OCI-LY3 (cell line): ENCODE measurements at regions not wholly inside any gene's neighbourhood (a gene's known extent, or its start where the extent isn't known, plus 50 kb on each side); places are given as distances from the start of the nearest gene placed in this dataset.

ENCODE experiments used
- H2AFZ ChIP-seq: fragments of 200-600, 300-600 bp; shearing (Covaris generic); 2 replicates; pipeline ENCODE4 v1.6.0; 2014; ENCODE audit warnings: antibody characterized with exemption, low read depth, low read length
- H3K27ac ChIP-seq: fragments of 200-600, 300-600 bp; sonication (generic); 2 replicates; pipeline ENCODE4 v1.5.1; 2014; ENCODE audit warnings: mild to moderate bottlenecking, low read length, moderate library complexity, mixed read lengths
- H3K27me3 ChIP-seq: fragments of 200-600, 300-600 bp; sonication (generic); 2 replicates; pipeline ENCODE4 v1.6.1; 2014; ENCODE audit warnings: low read depth, low read length, mixed read lengths
- H3K36me3 ChIP-seq: fragments of 200-600, 300-600 bp; sonication (generic); replicated peaks from 2 replicates; pipeline ENCODE3; 2014; ENCODE audit warnings: low read depth, low read length, mixed read lengths
- H3K4me1 ChIP-seq: fragments of 300-600, 200-600 bp; sonication (generic); 2 replicates; pipeline ENCODE4 v1.6.1; 2014; ENCODE audit warnings: low read length, mixed read lengths
- H3K4me2 ChIP-seq: fragments of 200-600, 300-600 bp; sonication (generic); 2 replicates; pipeline ENCODE4 v1.6.1; 2014; ENCODE audit warnings: low read length, mixed read lengths
- H3K4me3 ChIP-seq: fragments of 300-600, 200-600 bp; sonication (generic); 2 replicates; pipeline ENCODE4 v1.5.1; 2014; ENCODE audit warnings: antibody characterized with exemption, mild to moderate bottlenecking, low read length, moderate library complexity
- H3K79me2 ChIP-seq: fragments of 300-600, 200-600 bp; shearing (Covaris generic); 2 replicates; pipeline ENCODE4 v1.6.1; 2014; ENCODE audit warnings: mild to moderate bottlenecking, low read length, mixed read lengths
- H3K9ac ChIP-seq: fragments of 300-600, 200-600 bp; shearing (Covaris generic); 2 replicates; pipeline ENCODE4 v1.6.0; 2014; ENCODE audit warnings: mild to moderate bottlenecking, low read length, moderate library complexity
- H3K9me3 ChIP-seq: fragments of 200-600, 300-600 bp; shearing (Covaris generic); 2 replicates; pipeline ENCODE4 v1.6.1; 2014; ENCODE audit warnings: low read length, mixed read lengths; ENCODE audit not compliant: insufficient read depth
- H4K20me1 ChIP-seq: fragments of 200-600, 300-600 bp; sonication (generic); 2 replicates; pipeline ENCODE4 v1.6.1; 2016; ENCODE audit warnings: low read length, mixed read lengths; ENCODE audit not compliant: insufficient read depth
- EZH2phosphoT487 ChIP-seq: fragments of 200-600 bp; shearing (Covaris generic); IDR thresholded peaks from 2 replicates; pipeline ENCODE4 v1.6.1; 2018; ENCODE audit warnings: antibody characterized with exemption, mixed run types, low read depth
- TF ChIP-seq, protein P1 (sequence below): fragments of 200-600, 300-600 bp; sonication (generic); IDR thresholded peaks from 2 replicates; pipeline ENCODE4 v1.5.1; 2014; ENCODE audit warnings: antibody characterized with exemption, low read length, low read depth

DNA sequence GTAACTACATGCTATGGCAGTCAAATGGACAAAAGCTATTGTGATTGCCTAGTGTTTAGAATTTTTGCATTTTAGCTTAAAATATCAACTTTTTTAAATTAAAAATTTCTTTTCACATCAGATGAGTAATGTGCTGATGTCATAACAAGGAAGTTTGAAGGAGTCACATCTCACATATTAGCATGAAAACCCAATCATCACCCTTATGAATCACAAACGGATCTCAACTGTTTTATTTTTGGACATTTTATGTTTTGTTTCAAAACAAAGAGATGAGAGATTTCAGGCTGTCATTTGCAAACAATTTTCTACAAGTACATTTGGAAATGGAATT, 53.6 kb upstream of the TRERF1 start:
- Histone ChIP-seq H3K4me1 (peaks cover 80% of the 10 kb centered on the region), H4K20me1 (no peaks in the 10 kb centered on the region), H3K36me3 (no peaks in the 10 kb centered on the region), H3K4me3 (peak overlapping the region; percentile 49), H3K79me2 (no peaks in the 10 kb centered on the region), H3K9ac (peak overlapping the region; percentile 23), H2AFZ (no peak overlapping the region), H3K9me3 (no peaks in the 10 kb centered on the region), H3K27me3 (no peaks in the 10 kb centered on the region), H3K4me2 (peak overlapping the region; percentile 65), H3K27ac (peak overlapping the region; percentile 91)
- TF ChIP-seq, protein P1, sequence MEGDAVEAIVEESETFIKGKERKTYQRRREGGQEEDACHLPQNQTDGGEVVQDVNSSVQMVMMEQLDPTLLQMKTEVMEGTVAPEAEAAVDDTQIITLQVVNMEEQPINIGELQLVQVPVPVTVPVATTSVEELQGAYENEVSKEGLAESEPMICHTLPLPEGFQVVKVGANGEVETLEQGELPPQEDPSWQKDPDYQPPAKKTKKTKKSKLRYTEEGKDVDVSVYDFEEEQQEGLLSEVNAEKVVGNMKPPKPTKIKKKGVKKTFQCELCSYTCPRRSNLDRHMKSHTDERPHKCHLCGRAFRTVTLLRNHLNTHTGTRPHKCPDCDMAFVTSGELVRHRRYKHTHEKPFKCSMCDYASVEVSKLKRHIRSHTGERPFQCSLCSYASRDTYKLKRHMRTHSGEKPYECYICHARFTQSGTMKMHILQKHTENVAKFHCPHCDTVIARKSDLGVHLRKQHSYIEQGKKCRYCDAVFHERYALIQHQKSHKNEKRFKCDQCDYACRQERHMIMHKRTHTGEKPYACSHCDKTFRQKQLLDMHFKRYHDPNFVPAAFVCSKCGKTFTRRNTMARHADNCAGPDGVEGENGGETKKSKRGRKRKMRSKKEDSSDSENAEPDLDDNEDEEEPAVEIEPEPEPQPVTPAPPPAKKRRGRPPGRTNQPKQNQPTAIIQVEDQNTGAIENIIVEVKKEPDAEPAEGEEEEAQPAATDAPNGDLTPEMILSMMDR: no peak
- TF ChIP-seq EZH2phosphoT487: no peak

DNA sequence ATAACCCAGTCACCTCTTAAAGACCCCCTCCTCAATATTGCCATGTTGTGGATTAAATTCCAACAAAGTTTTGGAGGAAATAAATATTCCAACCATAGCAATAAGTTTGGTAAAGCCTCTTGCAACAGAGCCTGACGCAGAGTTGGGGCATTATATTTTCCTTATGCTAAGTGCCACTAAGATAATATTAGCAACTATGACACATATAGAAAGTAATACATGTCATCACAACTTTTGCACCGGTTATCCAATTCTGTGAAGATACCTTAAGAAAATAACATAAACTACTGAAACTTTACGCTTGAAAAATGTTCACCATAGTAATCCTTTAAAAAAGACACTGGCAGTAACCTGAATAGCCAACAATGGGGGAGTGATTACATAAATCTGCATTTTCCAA, 52.2 kb upstream of the TRERF1 start:
- Histone ChIP-seq H3K9ac (peak overlapping the region; percentile 21), H3K4me2 (peak overlapping the region; percentile 67), H3K36me3 (no peaks in the 10 kb centered on the region), H3K79me2 (no peaks in the 10 kb centered on the region), H3K27ac (peak overlapping the region; percentile 81), H3K4me1 (peaks cover 66% of the 10 kb centered on the region), H2AFZ (no peak overlapping the region), H3K27me3 (no peaks in the 10 kb centered on the region), H3K4me3 (peak overlapping the region; percentile 44), H3K9me3 (no peaks in the 10 kb centered on the region), H4K20me1 (no peaks in the 10 kb centered on the region)
- TF ChIP-seq EZH2phosphoT487: no peak
- TF ChIP-seq, protein P1: no peak

DNA sequence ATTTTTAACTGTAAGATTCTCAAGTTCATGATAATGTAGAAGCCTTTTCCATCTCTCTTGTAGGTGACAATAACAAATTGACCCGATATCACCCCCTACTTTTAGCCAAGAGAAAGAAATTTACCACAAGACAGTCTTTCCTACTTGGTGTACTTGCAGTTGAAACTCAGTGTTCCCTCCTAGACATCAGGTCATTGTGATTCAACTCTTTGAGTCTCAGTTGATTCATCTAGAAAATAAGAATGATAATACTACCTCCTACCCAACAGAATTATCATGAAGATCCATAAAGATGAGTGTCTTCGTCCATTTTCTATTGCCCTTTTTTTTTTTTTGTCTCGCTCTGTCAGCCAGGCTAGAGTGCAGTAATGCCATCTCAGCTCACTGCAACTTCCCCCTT, 51.3 kb upstream of the TRERF1 start:
- 0 out of 2 replicates have a peak overlapping the region, but pooled peaks have one; percentile 0 for H2AFZ ChIP-seq
- H3K4me1 ChIP-seq: peaks cover 57% of the 10 kb centered on the region
- no peak overlapping the region for H3K9ac ChIP-seq
- H3K4me2 ChIP-seq: peak overlapping the region; percentile 67
- H3K79me2 ChIP-seq: no peaks in the 10 kb centered on the region
- TF ChIP-seq EZH2phosphoT487: no peak
- TF ChIP-seq, protein P1: no peak
- no peak overlapping the region for H3K4me3 ChIP-seq
- no peaks in the 10 kb centered on the region for H3K27me3 ChIP-seq
- H4K20me1 ChIP-seq: no peaks in the 10 kb centered on the region
- H3K9me3 ChIP-seq: no peaks in the 10 kb centered on the region
- no peaks in the 10 kb centered on the region for H3K36me3 ChIP-seq
- H3K27ac ChIP-seq: peak overlapping the region; percentile 81

DNA sequence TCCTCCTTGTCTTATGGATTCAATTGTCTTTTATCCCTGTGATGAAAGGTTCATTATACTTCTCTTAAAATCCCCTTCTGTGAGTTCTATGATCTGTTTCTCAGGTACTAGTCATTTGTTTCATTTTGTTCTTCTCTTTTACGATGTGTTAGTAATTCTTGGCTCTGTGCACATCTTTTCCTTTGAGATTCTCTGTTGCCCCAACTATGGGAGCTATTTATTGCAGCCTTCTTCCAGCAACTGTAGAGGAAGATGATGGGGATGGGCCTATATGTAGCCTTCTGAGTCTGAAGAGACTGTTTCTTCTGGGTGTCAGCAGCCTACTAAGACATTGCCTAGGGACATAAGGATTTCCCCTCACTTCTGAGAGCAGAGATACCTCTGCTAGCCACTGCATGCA, 50.4 kb upstream of the TRERF1 start:
- H2AFZ ChIP-seq: no peak overlapping the region; the same call in 1 of the 2 replicates
- no peak for TF ChIP-seq EZH2phosphoT487
- TF ChIP-seq, protein P1: no peak

More for the DNA sequence above, 50.4 kb upstream of the TRERF1 start:
- Histone ChIP-seq H3K4me3 (no peak overlapping the region), H3K9me3 (no peaks in the 10 kb centered on the region), H3K27me3 (no peaks in the 10 kb centered on the region), H3K27ac (peak overlapping the region; percentile 81), H3K79me2 (no peaks in the 10 kb centered on the region), H3K4me1 (peaks cover 49% of the 10 kb centered on the region), H3K9ac (no peak overlapping the region), H3K4me2 (peak overlapping the region; percentile 67), H4K20me1 (no peaks in the 10 kb centered on the region), H3K36me3 (no peaks in the 10 kb centered on the region)
